ENCODE measurements at regions not wholly inside any gene's neighbourhood (a gene's known extent, or its start where the extent isn't known, plus 50 kb on each side); places are given as distances from the start of the nearest gene placed in this dataset.

DNA sequence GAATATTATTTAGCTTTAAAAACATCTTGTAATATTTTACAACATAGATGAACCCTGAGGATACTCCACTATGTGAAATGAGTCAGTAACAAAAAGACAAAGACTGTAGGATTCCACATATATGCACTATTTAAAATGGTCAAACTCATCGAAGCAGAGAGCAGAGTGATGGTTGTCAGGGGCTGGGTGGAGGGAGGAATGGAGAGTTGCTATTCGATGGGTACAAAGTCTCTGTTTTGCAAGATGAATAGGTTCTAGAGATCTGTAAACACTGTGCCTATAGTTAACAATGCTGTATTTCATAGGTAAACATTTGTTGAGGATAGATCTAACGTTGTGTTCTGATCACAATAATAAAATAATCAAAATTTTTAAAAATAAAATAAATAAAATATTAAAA, 1675.9 kb upstream of the CELF4 start:
- 36% methylated on average over 3 of the region's 3 CpGs for WGBS
- Histone ChIP-seq H3K9me3 (ENCODE audit: control insufficient read depth in 4 of 4, low read length in 3 of 4) (no peaks in the 10 kb centered on the region), H3K27ac (ENCODE audit: low read depth in 1 of 2, low read length in 2 of 2) (no peak overlapping the region), H3K9ac (ENCODE audit: low read depth in 1 of 2, low read length in 2 of 2) (no peak overlapping the region), H3K27me3 (ENCODE audit: control insufficient read depth in 4 of 4, insufficient read depth in 4 of 4, low read length in 3 of 4) (no peaks in the 10 kb centered on the region), H3K36me3 (ENCODE audit: control insufficient read depth in 4 of 4, insufficient read depth in 3 of 4, low read depth in 1 of 4, low read length in 3 of 4) (no peaks in the 10 kb centered on the region), H3K4me3 (ENCODE audit: low read depth in 1 of 3, low read length in 3 of 3) (no peak overlapping the region), H3K4me1 (ENCODE audit: control insufficient read depth in 4 of 4, insufficient read depth in 4 of 4, low read length in 3 of 4) (no peaks in the 10 kb centered on the region)
- TF ChIP-seq HNF4G (IDR thresholded peaks at IDR 0.05) (no peak), FOXA1 (IDR thresholded peaks at IDR 0.05) (no peak), GABPA (IDR thresholded peaks at IDR 0.05 in 1 of 2, conservative IDR thresholded peaks at IDR 0.05 in 1 of 2) (no peak), YY1 (IDR thresholded peaks at IDR 0.05) (no peak), HNF4A (conservative IDR thresholded peaks at IDR 0.05) (no peak), JUND (IDR thresholded peaks at IDR 0.05) (no peak), TAF1 (conservative IDR thresholded peaks at IDR 0.05) (no peak), RAD21 (IDR thresholded peaks at IDR 0.05) (no peak), RXRA (IDR thresholded peaks at IDR 0.05) (no peak), NR2F2 (IDR thresholded peaks at IDR 0.05) (no peak), SP1 (IDR thresholded peaks at IDR 0.05) (no peak), EGR1 (IDR thresholded peaks at IDR 0.05; ENCODE audit: low read depth in 2 of 2) (no peak), FOXA2 (IDR thresholded peaks at IDR 0.05) (no peak)
- TF ChIP-seq, protein P1, sequence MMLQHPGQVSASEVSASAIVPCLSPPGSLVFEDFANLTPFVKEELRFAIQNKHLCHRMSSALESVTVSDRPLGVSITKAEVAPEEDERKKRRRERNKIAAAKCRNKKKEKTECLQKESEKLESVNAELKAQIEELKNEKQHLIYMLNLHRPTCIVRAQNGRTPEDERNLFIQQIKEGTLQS (IDR thresholded peaks at IDR 0.05): no peak
- TF ChIP-seq, protein P2, sequence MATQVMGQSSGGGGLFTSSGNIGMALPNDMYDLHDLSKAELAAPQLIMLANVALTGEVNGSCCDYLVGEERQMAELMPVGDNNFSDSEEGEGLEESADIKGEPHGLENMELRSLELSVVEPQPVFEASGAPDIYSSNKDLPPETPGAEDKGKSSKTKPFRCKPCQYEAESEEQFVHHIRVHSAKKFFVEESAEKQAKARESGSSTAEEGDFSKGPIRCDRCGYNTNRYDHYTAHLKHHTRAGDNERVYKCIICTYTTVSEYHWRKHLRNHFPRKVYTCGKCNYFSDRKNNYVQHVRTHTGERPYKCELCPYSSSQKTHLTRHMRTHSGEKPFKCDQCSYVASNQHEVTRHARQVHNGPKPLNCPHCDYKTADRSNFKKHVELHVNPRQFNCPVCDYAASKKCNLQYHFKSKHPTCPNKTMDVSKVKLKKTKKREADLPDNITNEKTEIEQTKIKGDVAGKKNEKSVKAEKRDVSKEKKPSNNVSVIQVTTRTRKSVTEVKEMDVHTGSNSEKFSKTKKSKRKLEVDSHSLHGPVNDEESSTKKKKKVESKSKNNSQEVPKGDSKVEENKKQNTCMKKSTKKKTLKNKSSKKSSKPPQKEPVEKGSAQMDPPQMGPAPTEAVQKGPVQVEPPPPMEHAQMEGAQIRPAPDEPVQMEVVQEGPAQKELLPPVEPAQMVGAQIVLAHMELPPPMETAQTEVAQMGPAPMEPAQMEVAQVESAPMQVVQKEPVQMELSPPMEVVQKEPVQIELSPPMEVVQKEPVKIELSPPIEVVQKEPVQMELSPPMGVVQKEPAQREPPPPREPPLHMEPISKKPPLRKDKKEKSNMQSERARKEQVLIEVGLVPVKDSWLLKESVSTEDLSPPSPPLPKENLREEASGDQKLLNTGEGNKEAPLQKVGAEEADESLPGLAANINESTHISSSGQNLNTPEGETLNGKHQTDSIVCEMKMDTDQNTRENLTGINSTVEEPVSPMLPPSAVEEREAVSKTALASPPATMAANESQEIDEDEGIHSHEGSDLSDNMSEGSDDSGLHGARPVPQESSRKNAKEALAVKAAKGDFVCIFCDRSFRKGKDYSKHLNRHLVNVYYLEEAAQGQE (IDR thresholded peaks at IDR 0.05): no peak
- TF ChIP-seq, protein P3, sequence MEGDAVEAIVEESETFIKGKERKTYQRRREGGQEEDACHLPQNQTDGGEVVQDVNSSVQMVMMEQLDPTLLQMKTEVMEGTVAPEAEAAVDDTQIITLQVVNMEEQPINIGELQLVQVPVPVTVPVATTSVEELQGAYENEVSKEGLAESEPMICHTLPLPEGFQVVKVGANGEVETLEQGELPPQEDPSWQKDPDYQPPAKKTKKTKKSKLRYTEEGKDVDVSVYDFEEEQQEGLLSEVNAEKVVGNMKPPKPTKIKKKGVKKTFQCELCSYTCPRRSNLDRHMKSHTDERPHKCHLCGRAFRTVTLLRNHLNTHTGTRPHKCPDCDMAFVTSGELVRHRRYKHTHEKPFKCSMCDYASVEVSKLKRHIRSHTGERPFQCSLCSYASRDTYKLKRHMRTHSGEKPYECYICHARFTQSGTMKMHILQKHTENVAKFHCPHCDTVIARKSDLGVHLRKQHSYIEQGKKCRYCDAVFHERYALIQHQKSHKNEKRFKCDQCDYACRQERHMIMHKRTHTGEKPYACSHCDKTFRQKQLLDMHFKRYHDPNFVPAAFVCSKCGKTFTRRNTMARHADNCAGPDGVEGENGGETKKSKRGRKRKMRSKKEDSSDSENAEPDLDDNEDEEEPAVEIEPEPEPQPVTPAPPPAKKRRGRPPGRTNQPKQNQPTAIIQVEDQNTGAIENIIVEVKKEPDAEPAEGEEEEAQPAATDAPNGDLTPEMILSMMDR (IDR thresholded peaks at IDR 0.05; ENCODE audit: low read depth, low read length, missing input control): no peak
- TF ChIP-seq, protein P4, sequence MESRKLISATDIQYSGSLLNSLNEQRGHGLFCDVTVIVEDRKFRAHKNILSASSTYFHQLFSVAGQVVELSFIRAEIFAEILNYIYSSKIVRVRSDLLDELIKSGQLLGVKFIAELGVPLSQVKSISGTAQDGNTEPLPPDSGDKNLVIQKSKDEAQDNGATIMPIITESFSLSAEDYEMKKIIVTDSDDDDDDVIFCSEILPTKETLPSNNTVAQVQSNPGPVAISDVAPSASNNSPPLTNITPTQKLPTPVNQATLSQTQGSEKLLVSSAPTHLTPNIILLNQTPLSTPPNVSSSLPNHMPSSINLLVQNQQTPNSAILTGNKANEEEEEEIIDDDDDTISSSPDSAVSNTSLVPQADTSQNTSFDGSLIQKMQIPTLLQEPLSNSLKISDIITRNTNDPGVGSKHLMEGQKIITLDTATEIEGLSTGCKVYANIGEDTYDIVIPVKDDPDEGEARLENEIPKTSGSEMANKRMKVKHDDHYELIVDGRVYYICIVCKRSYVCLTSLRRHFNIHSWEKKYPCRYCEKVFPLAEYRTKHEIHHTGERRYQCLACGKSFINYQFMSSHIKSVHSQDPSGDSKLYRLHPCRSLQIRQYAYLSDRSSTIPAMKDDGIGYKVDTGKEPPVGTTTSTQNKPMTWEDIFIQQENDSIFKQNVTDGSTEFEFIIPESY (IDR thresholded peaks at IDR 0.05): no peak
- no peak for DNase-seq (ENCODE audit: low spot score)

Measured in liver (tissue), 8 donors.